GM23338 (cell line): ENCODE measurements at regions not wholly inside any gene's neighbourhood (a gene's known extent, or its start where the extent isn't known, plus 50 kb on each side); places are given as distances from the start of the nearest gene placed in this dataset.

Source experiments
- EZH2 ChIP-seq: fragments of 200-600 bp; sonication (generic); IDR thresholded peaks from one replicate; pipeline ENCODE4 v1.8.0; 2017; ENCODE audit warnings: antibody characterized with exemption, mild to moderate bottlenecking, low read depth; ENCODE audit not compliant: unreplicated experiment
- NANOG ChIP-seq: IDR thresholded peaks from 2 replicates; pipeline ENCODE4 v1.6.1; 2016; ENCODE audit warnings: antibody characterized with exemption, borderline replicate concordance
- POLR2AphosphoS5 ChIP-seq: IDR thresholded peaks from 2 replicates; pipeline ENCODE4 v1.6.1; 2016; ENCODE audit warnings: antibody characterized with exemption, low read depth
- ZNF114 ChIP-seq: fragments of 250-450 bp; sonication (Bioruptor Pico); IDR thresholded peaks from 2 replicates; pipeline ENCODE4 v1.5.0; 2020; ENCODE audit warnings: mild to moderate bottlenecking, moderate library complexity
- TF ChIP-seq, protein P1 (sequence below), 2 experiments: fragments of 200-600 bp in 1 of 2; sonication (generic) in 1 of 2; conservative IDR thresholded peaks; 2 replicates each; pipeline versions ENCODE4 v1.5.1 to v1.6.1; 2016 to 2017; ENCODE audit warnings: antibody characterized with exemption in 2 of 2, low read depth in 2 of 2, mild to moderate bottlenecking in 2 of 2, moderate library complexity in 1 of 2
- TF ChIP-seq, protein P2 (sequence below): IDR thresholded peaks from one replicate; pipeline ENCODE4 v1.6.1; 2018; ENCODE audit warnings: antibody characterized with exemption; ENCODE audit not compliant: unreplicated experiment

- TF ChIP-seq, protein P1, sequence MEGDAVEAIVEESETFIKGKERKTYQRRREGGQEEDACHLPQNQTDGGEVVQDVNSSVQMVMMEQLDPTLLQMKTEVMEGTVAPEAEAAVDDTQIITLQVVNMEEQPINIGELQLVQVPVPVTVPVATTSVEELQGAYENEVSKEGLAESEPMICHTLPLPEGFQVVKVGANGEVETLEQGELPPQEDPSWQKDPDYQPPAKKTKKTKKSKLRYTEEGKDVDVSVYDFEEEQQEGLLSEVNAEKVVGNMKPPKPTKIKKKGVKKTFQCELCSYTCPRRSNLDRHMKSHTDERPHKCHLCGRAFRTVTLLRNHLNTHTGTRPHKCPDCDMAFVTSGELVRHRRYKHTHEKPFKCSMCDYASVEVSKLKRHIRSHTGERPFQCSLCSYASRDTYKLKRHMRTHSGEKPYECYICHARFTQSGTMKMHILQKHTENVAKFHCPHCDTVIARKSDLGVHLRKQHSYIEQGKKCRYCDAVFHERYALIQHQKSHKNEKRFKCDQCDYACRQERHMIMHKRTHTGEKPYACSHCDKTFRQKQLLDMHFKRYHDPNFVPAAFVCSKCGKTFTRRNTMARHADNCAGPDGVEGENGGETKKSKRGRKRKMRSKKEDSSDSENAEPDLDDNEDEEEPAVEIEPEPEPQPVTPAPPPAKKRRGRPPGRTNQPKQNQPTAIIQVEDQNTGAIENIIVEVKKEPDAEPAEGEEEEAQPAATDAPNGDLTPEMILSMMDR (conservative IDR thresholded peaks at IDR 0.05; ENCODE audit: low read depth in 2 of 2): no peak
- TF ChIP-seq POLR2AphosphoS5 (no peak), EZH2 (no peak), ZNF114 (CRISPR knock-in tag) (no peak), NANOG (no peak)
- TF ChIP-seq, protein P2, sequence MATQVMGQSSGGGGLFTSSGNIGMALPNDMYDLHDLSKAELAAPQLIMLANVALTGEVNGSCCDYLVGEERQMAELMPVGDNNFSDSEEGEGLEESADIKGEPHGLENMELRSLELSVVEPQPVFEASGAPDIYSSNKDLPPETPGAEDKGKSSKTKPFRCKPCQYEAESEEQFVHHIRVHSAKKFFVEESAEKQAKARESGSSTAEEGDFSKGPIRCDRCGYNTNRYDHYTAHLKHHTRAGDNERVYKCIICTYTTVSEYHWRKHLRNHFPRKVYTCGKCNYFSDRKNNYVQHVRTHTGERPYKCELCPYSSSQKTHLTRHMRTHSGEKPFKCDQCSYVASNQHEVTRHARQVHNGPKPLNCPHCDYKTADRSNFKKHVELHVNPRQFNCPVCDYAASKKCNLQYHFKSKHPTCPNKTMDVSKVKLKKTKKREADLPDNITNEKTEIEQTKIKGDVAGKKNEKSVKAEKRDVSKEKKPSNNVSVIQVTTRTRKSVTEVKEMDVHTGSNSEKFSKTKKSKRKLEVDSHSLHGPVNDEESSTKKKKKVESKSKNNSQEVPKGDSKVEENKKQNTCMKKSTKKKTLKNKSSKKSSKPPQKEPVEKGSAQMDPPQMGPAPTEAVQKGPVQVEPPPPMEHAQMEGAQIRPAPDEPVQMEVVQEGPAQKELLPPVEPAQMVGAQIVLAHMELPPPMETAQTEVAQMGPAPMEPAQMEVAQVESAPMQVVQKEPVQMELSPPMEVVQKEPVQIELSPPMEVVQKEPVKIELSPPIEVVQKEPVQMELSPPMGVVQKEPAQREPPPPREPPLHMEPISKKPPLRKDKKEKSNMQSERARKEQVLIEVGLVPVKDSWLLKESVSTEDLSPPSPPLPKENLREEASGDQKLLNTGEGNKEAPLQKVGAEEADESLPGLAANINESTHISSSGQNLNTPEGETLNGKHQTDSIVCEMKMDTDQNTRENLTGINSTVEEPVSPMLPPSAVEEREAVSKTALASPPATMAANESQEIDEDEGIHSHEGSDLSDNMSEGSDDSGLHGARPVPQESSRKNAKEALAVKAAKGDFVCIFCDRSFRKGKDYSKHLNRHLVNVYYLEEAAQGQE: no peak
These were observed 279.6 kb downstream of the RERGL start for GRCh38 chr12:17810399-17810798.
